GM19452 (cell line): ENCODE measurements at regions not wholly inside any gene's neighbourhood (a gene's known extent, or its start where the extent isn't known, plus 50 kb on each side); places are given as distances from the start of the nearest gene placed in this dataset.
"Not testable (repeated sequence)": the region's sequence is repeated elsewhere in the genome, so short reads cannot be mapped to it uniquely, and the experiment has no call there.

Experiments used
- ATAC-seq: cut with Tn5 transposase; IDR thresholded peaks from one replicate; pipeline ENCODE4 v1.9.1; 2021; ENCODE audit not compliant: unreplicated experiment

DNA sequence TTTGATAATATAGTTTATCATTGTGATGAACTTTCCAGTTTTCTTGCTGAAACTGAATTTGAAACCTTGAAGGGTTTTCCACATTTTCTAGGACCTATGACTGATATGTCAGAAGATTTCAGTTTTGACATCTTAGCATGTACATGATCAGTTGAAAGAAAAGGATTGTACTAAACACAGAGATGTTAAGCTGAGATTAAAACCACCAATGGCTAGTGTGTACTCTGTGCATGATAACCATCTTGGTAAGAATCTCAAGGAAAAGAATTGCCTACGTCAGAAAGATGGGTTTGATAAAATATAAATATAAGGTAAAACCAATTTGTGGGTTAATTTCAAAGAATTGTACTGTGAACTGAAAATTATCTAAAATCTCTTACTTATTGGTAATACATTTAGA is 776.4 kb downstream of the GATA3 start:
- ATAC-seq: no peak

DNA sequence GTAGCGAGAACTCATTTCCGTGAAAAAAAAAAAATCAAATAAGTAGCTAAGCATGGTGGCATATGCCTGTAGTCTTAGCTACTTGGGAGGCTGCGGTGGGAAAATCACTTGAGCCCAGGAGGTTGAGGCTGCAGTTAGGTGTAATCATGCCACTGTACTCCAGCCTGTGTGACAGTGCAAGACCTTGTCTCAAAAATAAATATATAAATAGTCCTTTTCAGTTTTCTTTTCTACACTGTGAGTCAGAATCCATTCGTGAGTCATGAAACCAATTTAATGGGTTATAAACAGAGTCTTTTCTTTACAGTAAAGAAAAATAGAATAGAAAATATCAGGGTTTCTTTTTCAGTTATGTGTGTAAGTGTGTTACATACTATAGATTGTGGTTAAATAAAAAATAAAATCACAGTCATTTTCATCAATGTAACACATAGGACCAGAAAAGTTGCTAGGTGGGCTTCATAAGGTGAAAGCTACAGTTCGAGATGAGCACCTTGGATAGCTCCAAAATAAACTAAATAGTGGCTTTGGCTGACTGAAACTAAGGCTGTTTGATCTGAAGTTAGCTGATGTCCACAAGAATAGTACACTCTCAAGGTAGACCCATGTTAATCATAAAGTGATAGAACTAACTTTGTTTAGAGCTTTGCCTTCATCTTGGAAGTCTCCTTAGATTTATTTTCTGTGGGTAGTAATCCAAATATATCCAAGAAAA is 781.1 kb downstream of the GATA3 start:
- no peak for ATAC-seq

DNA sequence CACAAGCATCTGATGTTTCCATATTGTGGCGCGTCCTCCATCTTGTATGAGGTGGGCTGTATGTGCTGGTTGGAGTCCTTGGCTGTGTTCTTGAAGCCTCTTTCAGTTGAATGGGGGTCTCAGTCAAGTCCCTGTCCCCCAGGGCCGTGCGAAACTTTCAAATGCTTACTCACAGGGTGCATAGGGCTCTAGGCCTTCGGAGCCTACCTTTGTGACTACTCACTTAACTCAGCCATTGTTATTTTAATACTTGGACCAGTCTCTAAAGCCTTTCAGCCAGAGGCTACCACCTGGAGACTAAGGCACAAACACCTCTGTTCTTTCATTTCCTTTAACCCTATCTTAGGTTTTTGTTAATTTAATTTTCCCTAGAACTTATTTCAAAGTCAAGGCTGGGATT is 785.9 kb downstream of the GATA3 start:
- ATAC-seq: no peak

DNA sequence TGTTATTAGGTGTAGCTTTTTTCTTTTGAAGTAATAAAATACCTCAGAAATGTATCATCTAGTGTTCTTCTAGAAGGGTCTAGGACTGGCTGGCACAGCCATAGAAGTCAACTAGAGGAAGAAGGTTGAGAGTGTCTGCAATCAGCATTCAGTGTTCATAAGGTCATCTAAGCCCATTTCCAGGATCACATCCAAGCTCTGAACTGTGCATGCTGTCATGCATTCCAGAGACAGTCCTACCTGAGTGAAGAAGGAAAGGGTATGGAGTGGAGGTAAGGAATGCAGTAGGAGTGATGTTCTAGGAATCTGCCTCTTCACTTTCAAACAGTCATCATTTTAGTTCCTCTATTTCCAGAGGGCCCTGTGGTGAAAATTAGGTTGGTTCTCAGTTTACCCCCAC is 789.7 kb downstream of the GATA3 start:
- no peak for ATAC-seq

DNA sequence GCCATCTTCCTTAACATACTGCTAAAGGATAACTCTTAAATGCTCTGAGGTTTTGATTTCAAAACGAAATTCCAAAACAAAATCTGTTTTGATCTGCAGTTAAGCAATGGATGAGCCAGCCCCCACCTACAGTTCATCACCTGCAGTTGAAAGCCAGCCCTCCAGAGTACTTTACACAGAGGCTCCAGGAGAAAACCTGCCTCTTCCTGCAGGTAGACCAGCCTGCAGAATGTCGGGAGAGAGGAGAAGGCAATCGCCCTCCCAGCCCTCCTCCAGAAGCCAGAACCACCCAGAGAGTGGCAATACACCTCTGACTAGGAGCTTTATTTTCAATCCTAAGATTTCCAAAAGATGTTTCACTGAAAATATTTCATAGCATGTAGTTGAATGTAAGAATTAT is 798.1 kb downstream of the GATA3 start:
- ATAC-seq: no peak

DNA sequence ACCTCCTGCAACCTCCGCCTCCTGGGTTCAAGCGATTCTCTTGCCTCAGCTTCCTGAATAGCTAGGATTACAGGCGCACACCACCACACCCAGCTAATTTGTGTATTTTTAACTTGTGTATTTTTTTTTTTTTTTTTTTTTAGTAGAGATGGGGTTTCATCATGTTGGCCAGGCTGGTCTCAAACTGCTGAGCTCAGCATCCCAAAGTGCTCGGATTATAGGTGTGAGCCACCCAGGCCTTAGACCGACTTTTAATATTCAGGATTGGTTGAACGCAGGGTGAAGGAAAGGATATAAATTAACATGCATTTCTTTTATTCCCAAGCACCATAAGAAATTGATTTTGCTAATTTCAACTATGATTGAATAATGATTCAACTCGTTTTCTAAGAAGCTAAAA is 798.6 kb downstream of the GATA3 start:
- ATAC-seq: no peak

DNA sequence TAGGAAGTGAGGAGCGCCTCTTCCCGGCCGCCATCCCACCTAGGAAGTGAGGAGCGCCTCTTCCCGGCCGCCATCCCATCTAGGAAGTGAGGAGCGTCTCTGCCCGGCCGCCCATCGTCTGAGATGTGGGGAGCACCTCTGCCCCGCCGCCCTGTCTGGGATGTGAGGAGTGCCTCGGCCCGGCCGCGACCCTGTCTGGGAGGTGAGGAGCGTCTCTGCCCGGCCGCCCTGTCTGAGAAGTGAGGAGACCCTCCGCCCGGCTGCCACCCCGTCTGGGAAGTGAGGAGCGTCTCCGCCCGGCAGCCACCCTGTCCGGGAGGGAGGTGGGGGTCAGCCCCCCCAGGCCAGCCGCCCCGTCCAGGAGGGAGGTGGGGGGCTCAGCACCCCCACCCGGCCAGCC is 814.4 kb downstream of the GATA3 start:
- ATAC-seq: not testable (repeated sequence)

DNA sequence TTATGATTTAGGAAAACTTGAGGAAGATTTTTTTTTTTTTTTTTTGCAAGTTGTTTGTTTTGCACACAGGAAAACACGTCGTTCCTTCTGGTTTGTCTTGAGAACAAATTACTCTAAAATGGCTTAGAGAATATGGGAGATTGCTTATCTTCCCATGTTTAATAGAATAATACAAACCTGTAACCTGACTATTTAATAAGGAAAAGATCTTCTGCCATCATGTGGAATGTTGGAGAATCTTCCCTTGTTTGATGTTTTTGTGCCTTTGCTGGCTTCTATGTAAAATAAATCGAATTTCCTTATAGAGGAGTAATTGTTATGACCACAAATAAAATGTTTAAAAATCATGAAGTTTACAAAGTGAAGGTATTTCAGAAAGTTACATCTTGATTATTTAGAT is 818.8 kb downstream of the GATA3 start:
- ATAC-seq: no peak

DNA sequence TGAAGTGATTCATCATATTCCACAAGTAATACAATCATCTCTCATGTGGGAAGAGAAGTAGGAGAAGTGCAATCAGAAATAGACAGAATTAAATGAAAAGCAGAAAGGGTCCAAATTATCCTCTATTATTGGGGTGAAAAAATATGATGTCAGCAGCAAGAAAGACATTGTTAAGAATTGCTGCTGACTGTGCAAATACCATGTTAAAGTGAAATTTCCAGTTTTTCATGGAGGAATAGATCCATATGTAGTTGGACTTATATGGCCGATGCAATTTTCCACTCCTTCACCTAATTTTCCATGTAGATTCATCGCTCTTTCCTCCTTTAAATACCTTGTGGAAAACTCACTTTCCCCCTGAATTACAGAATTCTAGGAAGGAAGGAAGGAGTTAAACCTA is 819.8 kb downstream of the GATA3 start:
- ATAC-seq: no peak

DNA sequence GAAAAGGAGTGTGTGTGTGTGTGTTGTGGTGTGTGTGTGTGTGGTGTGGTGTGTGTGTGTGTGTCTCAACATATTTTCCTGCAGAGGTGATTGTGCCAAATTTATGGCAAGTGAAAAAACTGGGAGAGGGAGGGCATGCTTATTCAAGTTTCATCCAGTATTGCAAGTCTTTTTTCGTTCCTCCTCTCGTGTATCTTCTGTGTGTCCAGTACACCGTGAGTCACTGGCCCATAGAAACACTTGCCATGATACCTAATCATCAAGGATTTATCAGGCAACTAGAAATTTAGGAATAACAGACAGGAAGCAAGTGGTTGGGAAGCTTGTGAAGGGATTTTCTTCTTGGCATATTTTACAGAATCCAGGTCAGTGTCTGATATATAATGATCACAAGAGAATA is 820.5 kb downstream of the GATA3 start:
- no peak for ATAC-seq

DNA sequence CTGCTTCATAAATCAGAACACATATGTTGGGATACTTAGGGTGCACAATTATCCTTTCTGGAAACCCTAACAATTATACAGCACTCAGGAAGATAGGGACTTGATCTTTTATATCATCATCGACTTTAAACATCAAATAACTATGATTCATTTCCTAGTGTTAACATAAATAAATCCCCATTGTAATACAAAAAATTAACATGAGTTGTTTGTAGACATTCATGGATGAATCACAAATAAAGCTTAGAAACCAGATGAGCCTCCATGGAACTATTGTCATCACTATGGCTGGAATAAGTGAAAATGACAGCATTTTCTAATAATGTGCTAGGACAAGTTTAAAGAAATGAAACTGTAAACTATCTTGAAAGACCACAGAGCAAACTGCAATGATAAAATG is 821.7 kb downstream of the GATA3 start:
- no peak for ATAC-seq

DNA sequence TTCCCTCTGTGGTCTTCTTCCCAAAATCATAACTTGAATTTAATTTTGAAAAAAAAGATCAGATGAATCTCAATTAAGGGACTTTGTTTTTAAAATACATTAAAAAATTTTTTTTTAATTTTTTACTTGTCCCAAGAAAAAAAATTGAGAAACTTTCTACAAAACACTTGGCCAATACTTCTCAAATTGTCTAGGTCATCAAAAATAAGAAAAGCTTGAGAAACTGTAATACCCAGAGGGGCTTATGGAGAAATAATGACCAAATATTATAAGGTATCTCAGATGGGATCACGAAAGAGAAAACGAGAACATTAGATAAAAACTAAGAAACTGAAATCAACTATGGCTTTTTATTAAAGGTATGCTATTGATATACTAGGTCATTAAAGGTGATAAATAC is 835.0 kb downstream of the GATA3 start:
- no peak for ATAC-seq

DNA sequence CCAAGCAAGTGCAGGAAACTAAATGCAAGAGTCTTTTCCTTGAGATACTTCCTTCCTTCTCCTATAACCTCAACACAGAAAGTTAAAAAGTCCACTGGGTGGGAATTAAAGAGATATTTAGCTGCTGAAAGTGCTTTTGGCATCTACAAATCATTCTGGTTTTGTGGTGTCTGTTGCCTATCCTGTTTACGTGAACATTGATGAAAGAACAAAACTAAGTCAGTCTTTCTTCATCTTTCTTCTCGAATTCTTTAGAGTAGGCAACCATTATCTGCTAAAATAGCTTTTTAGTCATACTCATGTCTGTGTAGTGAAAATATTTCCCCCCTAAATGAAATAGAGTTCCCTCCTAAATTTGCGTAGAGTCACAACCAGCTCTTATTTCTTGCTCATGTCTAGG is 838.6 kb downstream of the GATA3 start:
- no peak for ATAC-seq

DNA sequence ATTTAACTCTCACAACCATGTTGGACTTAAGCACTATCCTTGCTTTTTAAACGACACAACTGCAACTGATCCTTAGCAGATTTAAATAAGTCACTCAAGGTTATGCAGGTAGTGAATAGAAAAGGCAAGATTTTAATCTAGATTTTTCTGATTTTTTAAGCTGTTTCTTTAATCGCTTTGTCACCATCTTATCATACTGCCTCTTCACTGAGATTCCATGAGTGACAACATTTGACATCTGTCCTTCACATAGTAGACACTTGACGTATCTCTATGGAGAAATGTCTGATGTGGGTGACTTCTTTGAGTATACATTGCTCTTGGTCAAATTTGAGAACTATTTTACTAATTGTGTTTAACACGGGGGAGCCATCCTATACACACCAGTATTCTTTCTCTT is 839.7 kb downstream of the GATA3 start:
- ATAC-seq: no peak

DNA sequence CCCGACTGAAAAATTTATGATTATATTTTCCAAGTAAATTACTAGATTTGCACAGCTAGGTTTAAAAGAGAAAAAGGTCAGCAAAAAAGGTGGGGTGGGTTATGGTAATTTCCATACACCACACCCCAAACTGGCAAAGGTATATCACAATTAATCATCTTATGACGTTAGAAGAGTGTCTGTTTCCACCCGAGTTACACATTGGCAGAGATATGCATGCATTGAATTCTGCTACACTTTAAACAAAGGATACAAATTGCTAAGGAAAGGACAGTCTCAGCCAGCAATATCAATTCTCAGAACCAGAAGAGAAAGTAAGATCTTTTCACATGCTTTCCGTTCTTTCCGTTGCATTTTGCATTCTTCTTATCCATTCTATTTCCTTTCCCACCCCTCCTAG is 843.3 kb downstream of the GATA3 start:
- no peak for ATAC-seq

DNA sequence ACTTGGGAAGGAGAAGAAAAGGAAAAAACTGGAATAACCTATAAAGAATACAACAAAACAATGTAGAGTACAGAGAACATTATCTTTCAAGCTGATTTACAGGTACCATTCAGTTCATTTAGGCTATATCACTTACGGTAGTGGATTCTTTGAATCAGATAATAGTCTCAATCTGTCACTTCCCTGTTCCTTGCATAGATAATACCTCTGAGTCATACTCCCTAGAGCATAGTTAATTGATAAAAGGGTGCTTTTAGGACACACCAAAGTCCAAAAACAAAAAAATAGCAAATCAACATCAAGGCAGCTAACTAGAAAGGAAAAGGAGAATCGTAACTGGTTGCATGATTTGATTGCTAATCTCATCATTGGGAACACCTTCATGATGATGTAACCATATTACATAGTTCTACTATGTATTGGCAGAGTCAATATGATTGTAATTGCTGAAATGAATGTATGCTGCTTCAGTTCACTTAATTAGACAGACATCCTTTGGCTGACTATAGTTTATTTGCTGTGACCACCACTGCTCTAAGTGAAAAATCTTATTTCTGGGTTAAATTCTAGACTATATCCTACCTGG is 844.4 kb downstream of the GATA3 start:
- no peak for ATAC-seq

DNA sequence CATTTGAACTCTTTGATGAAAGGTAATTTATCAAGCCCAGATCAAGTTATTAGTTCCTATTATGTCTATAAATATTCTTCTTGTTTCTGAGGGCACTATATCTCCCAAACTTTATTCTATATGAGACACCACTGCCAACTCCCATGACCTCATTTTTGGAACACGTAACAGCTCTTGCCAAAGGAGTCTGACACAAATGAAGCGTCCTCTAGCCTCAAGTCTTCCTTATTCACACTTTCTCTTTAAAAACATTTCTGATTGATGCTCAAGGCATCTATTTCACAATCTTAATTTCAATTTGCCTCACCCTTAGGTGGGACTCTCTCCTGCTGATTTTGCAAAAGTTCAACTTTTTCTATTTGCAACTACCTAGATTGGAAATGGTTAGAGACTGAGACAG is 848.4 kb downstream of the GATA3 start:
- ATAC-seq: no peak

DNA sequence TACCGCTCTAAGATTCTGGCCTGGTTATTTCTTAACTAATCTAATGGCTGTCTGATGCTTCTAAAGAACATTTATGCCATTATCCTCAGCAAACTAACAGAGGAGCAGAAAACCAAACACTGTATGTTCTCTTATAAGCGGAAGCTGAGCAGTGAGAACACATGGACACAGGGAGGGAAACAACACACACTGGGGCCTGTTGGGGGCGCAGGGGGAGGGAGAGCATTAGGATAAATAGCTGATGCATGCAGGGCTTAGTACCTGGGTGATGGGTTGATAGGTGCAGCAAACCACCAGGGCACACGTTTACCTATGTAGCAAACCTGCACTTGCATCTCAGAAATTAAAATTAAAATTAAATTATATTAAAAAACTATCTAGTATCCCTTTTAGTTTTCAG is 853.5 kb downstream of the GATA3 start:
- no peak for ATAC-seq

DNA sequence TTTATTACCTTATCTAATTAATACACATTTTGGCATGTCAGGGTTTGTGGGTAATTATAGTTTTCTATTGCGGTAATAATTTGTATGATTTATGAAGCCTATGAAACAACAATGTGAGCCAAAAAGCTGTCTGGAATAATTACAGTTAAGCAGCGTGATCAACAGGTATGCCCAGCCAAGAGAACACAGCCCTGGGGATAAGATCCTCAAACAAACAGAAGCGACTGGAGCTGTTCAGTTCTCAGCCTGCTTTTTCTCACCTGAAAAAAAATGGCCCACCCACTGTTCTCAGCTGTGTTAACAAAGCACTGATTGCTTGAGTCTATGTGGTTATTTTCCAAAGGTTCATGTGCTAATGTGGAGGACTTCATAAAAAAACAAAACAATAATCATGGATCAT is 855.8 kb downstream of the GATA3 start:
- no peak for ATAC-seq

DNA sequence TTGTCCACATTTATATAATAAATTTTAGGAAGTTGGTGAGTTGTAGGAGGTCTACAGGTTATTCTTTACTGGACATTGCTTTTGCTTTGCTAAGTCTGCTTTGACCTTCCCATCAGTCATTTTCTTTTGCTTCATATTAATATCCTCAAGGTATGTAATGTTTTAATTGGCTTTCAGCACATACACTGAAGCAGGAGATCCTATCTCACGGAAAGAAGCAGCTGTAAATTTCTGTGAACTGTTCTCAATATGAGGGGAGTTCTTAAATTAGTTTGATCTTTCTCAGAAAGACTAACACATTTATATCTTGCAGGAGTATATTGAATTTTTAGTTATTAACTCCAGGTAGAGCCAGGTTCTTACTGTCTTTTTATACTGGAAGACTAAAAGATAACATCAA is 856.5 kb downstream of the GATA3 start:
- no peak for ATAC-seq

DNA sequence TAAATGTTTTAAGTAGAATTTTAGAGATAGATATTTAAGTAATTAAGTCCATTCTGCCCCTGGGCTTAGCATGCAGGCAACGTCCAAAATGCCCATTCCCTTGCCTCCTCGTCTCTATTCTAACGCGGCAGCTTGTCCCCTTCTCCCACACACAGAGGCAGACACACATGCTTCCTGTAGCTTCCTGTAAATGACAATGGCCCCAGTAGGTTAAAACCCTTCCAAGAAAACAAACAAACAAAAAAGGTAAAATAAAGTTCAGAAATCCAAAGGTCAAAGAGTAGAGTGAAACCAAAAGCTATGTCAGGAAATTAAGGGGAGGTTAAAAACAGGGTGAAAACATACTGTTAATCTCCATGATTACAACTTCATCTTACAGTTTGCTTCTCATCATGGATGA is 857.6 kb downstream of the GATA3 start:
- ATAC-seq: no peak

DNA sequence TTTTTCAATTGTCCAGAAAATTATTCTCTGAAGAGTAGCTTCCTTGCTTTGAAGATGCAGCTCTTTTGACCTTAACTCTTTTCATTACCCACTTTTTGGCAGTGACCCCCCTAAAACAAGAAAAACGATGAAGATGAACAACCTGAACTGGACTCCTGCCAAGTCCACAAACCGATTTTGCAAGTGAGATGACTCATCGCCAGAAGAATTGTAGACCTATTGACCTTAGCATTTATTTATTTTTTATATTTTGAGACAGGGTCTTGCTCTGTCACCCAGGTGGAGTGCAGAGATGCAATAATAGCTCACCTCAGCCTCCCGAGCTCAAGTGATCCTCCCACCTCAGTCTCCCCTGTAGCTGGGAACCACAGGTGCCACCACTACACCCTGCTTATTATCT is 859.2 kb downstream of the GATA3 start:
- no peak for ATAC-seq

DNA sequence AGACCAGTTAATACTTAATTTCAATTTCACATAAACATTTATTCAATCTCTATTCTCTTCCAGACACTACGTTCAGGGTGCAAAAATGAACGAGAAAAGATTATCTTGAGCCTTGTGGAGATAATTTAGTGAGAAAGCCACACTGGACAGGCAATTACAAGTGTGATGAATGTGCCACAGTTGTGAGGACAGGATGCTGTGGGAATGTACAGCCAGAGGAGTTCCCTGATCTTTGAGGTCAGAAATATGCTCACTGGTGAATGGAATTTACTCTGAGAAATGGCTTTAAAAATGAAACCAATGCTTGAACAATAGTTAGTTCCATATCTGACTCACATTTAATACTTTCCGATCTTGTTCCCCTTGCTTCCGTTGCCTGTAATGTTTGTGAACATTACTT is 864.8 kb downstream of the GATA3 start:
- ATAC-seq: no peak
